Suprapubic skin (tissue), 4 donors: ENCODE measurements at regions not wholly inside any gene's neighbourhood (a gene's known extent, or its start where the extent isn't known, plus 50 kb on each side); places are given as distances from the start of the nearest gene placed in this dataset.

Experiments used
- EP300 ChIP-seq: sonication (generic); formaldehyde crosslinking; IDR thresholded peaks from one replicate; pipeline ENCODE4 v1.6.1; 2017; ENCODE audit warnings: antibody characterized with exemption
- POLR2A ChIP-seq, 2 donors: fragments of 450-650 bp; IDR thresholded peaks; one replicate each; pipeline ENCODE4 v1.6.1; 2017; ENCODE audit warnings: antibody characterized with exemption in 2 of 2, mild to moderate bottlenecking in 2 of 2, moderate library complexity in 2 of 2
- POLR2AphosphoS5 ChIP-seq, 3 donors: sonication (generic); formaldehyde crosslinking; IDR thresholded peaks; one replicate each; pipeline ENCODE4 v1.6.1; 2017; ENCODE audit warnings: antibody characterized with exemption in 3 of 3
- TF ChIP-seq, protein P1 (sequence below), 2 donors: fragments of 200-600 bp in 1 of 2; fragments of 450-650 bp in 1 of 2; sonication (generic) in 1 of 2; IDR thresholded peaks; one replicate each; pipeline ENCODE4 v1.5.1; 2016 to 2019; ENCODE audit warnings: antibody characterized with exemption in 2 of 2, mild to moderate bottlenecking in 1 of 2, moderate library complexity in 1 of 2

DNA sequence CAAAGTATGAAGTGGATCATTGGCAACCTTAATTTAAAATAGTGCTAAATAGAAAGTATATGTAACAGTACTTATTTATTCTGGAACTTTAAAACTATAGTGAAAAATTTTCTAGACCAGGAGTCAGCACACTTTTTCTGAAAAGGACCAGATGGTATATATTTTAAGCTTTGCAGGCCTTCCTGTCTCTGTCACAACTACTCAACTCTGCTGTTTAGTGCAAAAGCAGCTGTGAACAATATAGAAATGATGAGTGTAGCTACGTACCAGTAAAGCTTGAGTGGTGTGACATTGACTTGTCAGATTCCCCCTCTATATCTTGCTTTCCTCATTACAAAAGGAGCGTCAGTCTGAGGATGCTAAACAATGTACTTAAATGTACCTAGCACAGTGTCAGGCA, 88.1 kb upstream of the IGFBP3 start:
- no peak for TF ChIP-seq POLR2AphosphoS5 (IDR thresholded peaks at IDR 0.05)
- TF ChIP-seq, protein P1, sequence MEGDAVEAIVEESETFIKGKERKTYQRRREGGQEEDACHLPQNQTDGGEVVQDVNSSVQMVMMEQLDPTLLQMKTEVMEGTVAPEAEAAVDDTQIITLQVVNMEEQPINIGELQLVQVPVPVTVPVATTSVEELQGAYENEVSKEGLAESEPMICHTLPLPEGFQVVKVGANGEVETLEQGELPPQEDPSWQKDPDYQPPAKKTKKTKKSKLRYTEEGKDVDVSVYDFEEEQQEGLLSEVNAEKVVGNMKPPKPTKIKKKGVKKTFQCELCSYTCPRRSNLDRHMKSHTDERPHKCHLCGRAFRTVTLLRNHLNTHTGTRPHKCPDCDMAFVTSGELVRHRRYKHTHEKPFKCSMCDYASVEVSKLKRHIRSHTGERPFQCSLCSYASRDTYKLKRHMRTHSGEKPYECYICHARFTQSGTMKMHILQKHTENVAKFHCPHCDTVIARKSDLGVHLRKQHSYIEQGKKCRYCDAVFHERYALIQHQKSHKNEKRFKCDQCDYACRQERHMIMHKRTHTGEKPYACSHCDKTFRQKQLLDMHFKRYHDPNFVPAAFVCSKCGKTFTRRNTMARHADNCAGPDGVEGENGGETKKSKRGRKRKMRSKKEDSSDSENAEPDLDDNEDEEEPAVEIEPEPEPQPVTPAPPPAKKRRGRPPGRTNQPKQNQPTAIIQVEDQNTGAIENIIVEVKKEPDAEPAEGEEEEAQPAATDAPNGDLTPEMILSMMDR (IDR thresholded peaks at IDR 0.05): no peak
- TF ChIP-seq EP300: no peak
- TF ChIP-seq POLR2A (IDR thresholded peaks at IDR 0.05): no peak
